ENCODE measurements at regions not wholly inside any gene's neighbourhood (a gene's known extent, or its start where the extent isn't known, plus 50 kb on each side); places are given as distances from the start of the nearest gene placed in this dataset.

DNA sequence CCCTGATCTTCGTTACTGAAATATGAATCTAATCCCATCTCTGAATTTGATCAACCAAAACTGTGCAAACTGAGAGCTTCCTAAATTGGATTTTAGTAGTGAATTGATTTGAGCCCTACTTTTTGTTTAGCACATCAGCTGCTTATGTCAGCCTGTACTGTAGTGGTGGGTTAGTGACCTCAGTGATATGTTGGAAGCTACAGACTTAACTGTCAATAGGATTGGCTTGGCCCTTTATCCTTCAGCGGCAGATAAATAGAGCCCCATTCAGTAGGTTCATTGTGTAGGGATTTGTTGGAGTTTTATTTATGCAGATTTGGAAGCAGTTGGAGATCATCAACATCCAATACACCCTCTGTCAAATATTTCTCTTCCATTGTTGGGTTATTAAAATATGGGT is 409.7 kb downstream of the SOX2 start:
- TF ChIP-seq, protein P1, sequence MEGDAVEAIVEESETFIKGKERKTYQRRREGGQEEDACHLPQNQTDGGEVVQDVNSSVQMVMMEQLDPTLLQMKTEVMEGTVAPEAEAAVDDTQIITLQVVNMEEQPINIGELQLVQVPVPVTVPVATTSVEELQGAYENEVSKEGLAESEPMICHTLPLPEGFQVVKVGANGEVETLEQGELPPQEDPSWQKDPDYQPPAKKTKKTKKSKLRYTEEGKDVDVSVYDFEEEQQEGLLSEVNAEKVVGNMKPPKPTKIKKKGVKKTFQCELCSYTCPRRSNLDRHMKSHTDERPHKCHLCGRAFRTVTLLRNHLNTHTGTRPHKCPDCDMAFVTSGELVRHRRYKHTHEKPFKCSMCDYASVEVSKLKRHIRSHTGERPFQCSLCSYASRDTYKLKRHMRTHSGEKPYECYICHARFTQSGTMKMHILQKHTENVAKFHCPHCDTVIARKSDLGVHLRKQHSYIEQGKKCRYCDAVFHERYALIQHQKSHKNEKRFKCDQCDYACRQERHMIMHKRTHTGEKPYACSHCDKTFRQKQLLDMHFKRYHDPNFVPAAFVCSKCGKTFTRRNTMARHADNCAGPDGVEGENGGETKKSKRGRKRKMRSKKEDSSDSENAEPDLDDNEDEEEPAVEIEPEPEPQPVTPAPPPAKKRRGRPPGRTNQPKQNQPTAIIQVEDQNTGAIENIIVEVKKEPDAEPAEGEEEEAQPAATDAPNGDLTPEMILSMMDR (IDR thresholded peaks at IDR 0.05) = no peak
- TF ChIP-seq EP300 (IDR thresholded peaks at IDR 0.05) = no peak
- TF ChIP-seq POLR2AphosphoS5 (IDR thresholded peaks at IDR 0.05) = no peak

All from esophagus muscularis mucosa (tissue), 4 donors.